H9 (cell line): ENCODE measurements at regions not wholly inside any gene's neighbourhood (a gene's known extent, or its start where the extent isn't known, plus 50 kb on each side); places are given as distances from the start of the nearest gene placed in this dataset.

Experiments
- DNase-seq: peaks from one replicate; pipeline ENCODE4 v3.0.0-alpha.2; 2017
- H2AFZ ChIP-seq: one replicate; pipeline ENCODE4 v1.6.1; 2013; ENCODE audit warnings: mild to moderate bottlenecking, low read length, control low read depth, moderate library complexity
- H2AK5ac ChIP-seq: 2 replicates; pipeline ENCODE4 v1.6.1; 2013; ENCODE audit warnings: low read length, control low read depth, mixed read lengths; ENCODE audit not compliant: insufficient read length
- H2BK120ac ChIP-seq: one replicate; pipeline ENCODE4 v1.6.1; 2013; ENCODE audit warnings: low read depth, mild to moderate bottlenecking, low read length, control low read depth, inconsistent platforms; ENCODE audit not compliant: poor library complexity, severe bottlenecking
- H2BK12ac ChIP-seq: 2 replicates; pipeline ENCODE4 v1.6.1; 2013; ENCODE audit warnings: low read length, control low read depth, mixed read lengths, low read depth; ENCODE audit not compliant: insufficient read length
- H2BK15ac ChIP-seq: 2 replicates; pipeline ENCODE4 v1.6.1; 2013; ENCODE audit warnings: low read depth, low read length, control low read depth
- H2BK20ac ChIP-seq: one replicate; pipeline ENCODE4 v1.6.1; 2013; ENCODE audit warnings: low read depth, mild to moderate bottlenecking, low read length, control low read depth, inconsistent platforms; ENCODE audit not compliant: poor library complexity, severe bottlenecking
- H2BK5ac ChIP-seq: 2 replicates; pipeline ENCODE4 v1.6.1; 2013; ENCODE audit warnings: low read length, control low read depth, mixed read lengths; ENCODE audit not compliant: insufficient read length
- H3K14ac ChIP-seq: 2 replicates; pipeline ENCODE4 v1.6.1; 2013; ENCODE audit warnings: low read length, control low read depth; ENCODE audit not compliant: insufficient read depth
- H3K18ac ChIP-seq: 2 replicates; pipeline ENCODE4 v1.6.1; 2013; ENCODE audit warnings: low read depth, mild to moderate bottlenecking, mixed read lengths, low read length, control low read depth; ENCODE audit not compliant: insufficient read length
- H3K23ac ChIP-seq: 2 replicates; pipeline ENCODE4 v1.6.1; 2013; ENCODE audit warnings: low read length, control low read depth, mixed read lengths, low read depth; ENCODE audit not compliant: insufficient read length
- H3K23me2 ChIP-seq: 2 replicates; pipeline ENCODE4 v1.6.1; 2013; ENCODE audit warnings: low read depth, mild to moderate bottlenecking, mixed read lengths, low read length, control low read depth; ENCODE audit not compliant: insufficient read length, poor library complexity, severe bottlenecking
- H3K27ac ChIP-seq: 2 replicates; pipeline ENCODE4 v1.5.1; 2013; ENCODE audit warnings: low read length, control low read depth, mixed read lengths, low read depth; ENCODE audit not compliant: insufficient read length
- H3K27me3 ChIP-seq: 2 replicates; pipeline ENCODE4 v1.6.1; 2013; ENCODE audit warnings: low read length, control low read depth, inconsistent platforms; ENCODE audit not compliant: insufficient read depth
- H3K4ac ChIP-seq: 2 replicates; pipeline ENCODE4 v1.6.1; 2013; ENCODE audit warnings: low read depth, mild to moderate bottlenecking, control low read depth, inconsistent platforms, low read length, moderate library complexity
- H3K4me1 ChIP-seq: 2 replicates; pipeline ENCODE4 v1.6.1; 2013; ENCODE audit warnings: low read length, control low read depth, inconsistent platforms; ENCODE audit not compliant: insufficient read depth
- H3K4me2 ChIP-seq: 2 replicates; pipeline ENCODE4 v1.6.1; 2013; ENCODE audit warnings: low read length, control low read depth, mixed read lengths; ENCODE audit not compliant: insufficient read length, insufficient read depth
- H3K56ac ChIP-seq: 2 replicates; pipeline ENCODE4 v1.6.1; 2013; ENCODE audit warnings: low read depth, mild to moderate bottlenecking, mixed read lengths, low read length, control low read depth; ENCODE audit not compliant: insufficient read length
- H3K79me1 ChIP-seq: 2 replicates; pipeline ENCODE4 v1.6.1; 2013; ENCODE audit warnings: low read depth, mild to moderate bottlenecking, moderate library complexity, low read length, control low read depth, inconsistent platforms; ENCODE audit not compliant: insufficient read depth, poor library complexity, severe bottlenecking
- H3K79me2 ChIP-seq: 2 replicates; pipeline ENCODE4 v1.6.1; 2013; ENCODE audit warnings: low read length, control low read depth, inconsistent platforms; ENCODE audit not compliant: insufficient read depth
- H3K9ac ChIP-seq: 2 replicates; pipeline ENCODE4 v1.6.1; 2013; ENCODE audit warnings: low read length, control low read depth, mixed read lengths; ENCODE audit not compliant: insufficient read length; ENCODE audit errors: extremely low read depth
- H3K9me3 ChIP-seq: one replicate; pipeline ENCODE4 v1.6.1; 2013; ENCODE audit warnings: low read depth, low read length, inconsistent platforms; ENCODE audit not compliant: control insufficient read depth
- H3T11ph ChIP-seq: one replicate; pipeline ENCODE4 v1.6.1; 2013; ENCODE audit warnings: mild to moderate bottlenecking, low read length, control low read depth, inconsistent platforms
- H4K20me1 ChIP-seq: one replicate; pipeline ENCODE4 v1.6.1; 2013; ENCODE audit not compliant: control insufficient read depth, insufficient read length, insufficient read depth
- H4K5ac ChIP-seq: 2 replicates; pipeline ENCODE4 v1.6.1; 2013; ENCODE audit warnings: low read depth, mild to moderate bottlenecking, mixed read lengths, low read length, control low read depth; ENCODE audit not compliant: insufficient read length
- H4K8ac ChIP-seq: replicated peaks from 2 replicates; pipeline ENCODE4 v1.6.1; 2013; ENCODE audit warnings: low read length, control low read depth, mixed read lengths, low read depth; ENCODE audit not compliant: insufficient read length
- H4K91ac ChIP-seq: 2 replicates; pipeline ENCODE4 v1.6.1; 2013; ENCODE audit warnings: low read depth, mild to moderate bottlenecking, moderate library complexity, mixed read lengths, low read length, control low read depth; ENCODE audit not compliant: insufficient read length
- H3K27ac Mint-ChIP-seq, 3 experiments: 2 replicates in 2 of 3; 3 replicates in 1 of 3; pipeline ENCODE4 v1.8.0; 2020 to 2021; ENCODE audit warnings: mixed read lengths in 3 of 3, mild to moderate bottlenecking in 1 of 3, moderate library complexity in 1 of 3
- H3K27me3 Mint-ChIP-seq: 2 replicates; pipeline ENCODE4 v1.8.0; 2021; ENCODE audit warnings: low read depth, mild to moderate bottlenecking, moderate library complexity, mixed read lengths
- H3K36me3 Mint-ChIP-seq, 3 experiments: 2 replicates in 2 of 3; 3 replicates in 1 of 3; pipeline ENCODE4 v1.8.0; 2020 to 2021; ENCODE audit warnings: low read depth in 3 of 3, mixed read lengths in 3 of 3; ENCODE audit not compliant: insufficient read depth in 1 of 3
- H3K4me1 Mint-ChIP-seq, 2 experiments: 2 replicates each; pipeline ENCODE4 v1.8.0; 2020; ENCODE audit warnings: mixed read lengths in 2 of 2
- H3K4me3 Mint-ChIP-seq, 2 experiments: 2 replicates in 1 of 2; 3 replicates in 1 of 2; pipeline ENCODE4 v1.8.0; 2020 to 2021; ENCODE audit warnings: mild to moderate bottlenecking in 2 of 2, mixed read lengths in 2 of 2, moderate library complexity in 1 of 2
- H3K9me3 Mint-ChIP-seq, 2 experiments: 2 replicates in 1 of 2; 3 replicates in 1 of 2; pipeline ENCODE4 v1.8.0; 2020; ENCODE audit warnings: mild to moderate bottlenecking in 2 of 2, mixed read lengths in 2 of 2, moderate library complexity in 1 of 2
- CTCF ChIP-seq: fragments of 200-600 bp; sonication (generic); conservative IDR thresholded peaks from 3 replicates; pipeline ENCODE4 v1.8.0; 2021; ENCODE audit warnings: antibody characterized with exemption, mild to moderate bottlenecking
- WGBS: extraction: QIAGEN DNeasy Blood & Tissue Kit; methylation state at CpG from one replicate; pipeline ENCODE4 v1.1.7; 2013; ENCODE audit warnings: missing lambda C conversion rate, low lambda C conversion rate, mixed read lengths; ENCODE audit not compliant: insufficient read length; ENCODE audit errors: extremely low coverage; 5-methylcytosine and 5-hydroxymethylcytosine counted together

GRCh38 chr10:64039198-64039597 is 518.0 kb downstream of the REEP3 start:
- Histone ChIP-seq H3K27ac (no peak overlapping the region), H4K91ac (no peak overlapping the region), H2BK12ac (no peak overlapping the region), H3T11ph (no peak overlapping the region), H3K4ac (no peak overlapping the region), H2BK120ac (no peak overlapping the region), H4K20me1 (no peaks in the 10 kb centered on the region), H3K56ac (no peak overlapping the region), H2BK5ac (no peak overlapping the region), H2BK15ac (no peak overlapping the region), H3K4me1 (no peaks in the 10 kb centered on the region), H3K9me3 (no peaks in the 10 kb centered on the region), H2BK20ac (no peak overlapping the region), H4K8ac (no peak overlapping the region), H3K23ac (no peak overlapping the region), H3K4me2 (no peak overlapping the region), H3K79me2 (no peaks in the 10 kb centered on the region), H2AK5ac (no peak overlapping the region), H3K14ac (no peak overlapping the region), H3K23me2 (no peaks in the 10 kb centered on the region), H3K9ac (no peak overlapping the region), H3K79me1 (no peaks in the 10 kb centered on the region), H4K5ac (no peak overlapping the region), H3K27me3 (no peaks in the 10 kb centered on the region), H3K18ac (no peak overlapping the region), H2AFZ (no peak overlapping the region)
- peak overlapping the region in 1 of 3 experiments; percentile 35; a peak in 1 of 7 replicates for H3K27ac Mint-ChIP-seq
- H3K27me3 Mint-ChIP-seq: peaks cover 2% of the 10 kb centered on the region; the same call in 1 of the 2 replicates
- no peak overlapping the region for H3K4me3 Mint-ChIP-seq
- no CpG with 5 or more reads among the region's 6 CpGs for WGBS
- TF ChIP-seq CTCF: no peak
- H3K4me1 Mint-ChIP-seq: peaks cover 4 to 5% of the 10 kb centered on the region in 2 experiments
- no peaks in the 10 kb centered on the region for H3K36me3 Mint-ChIP-seq
- no peak for DNase-seq
- H3K9me3 Mint-ChIP-seq: no peaks in the 10 kb centered on the region; a peak in 1 of 5 replicates
